Stimulated activated CD4-positive, alpha-beta T cell treated with anti-CD3 and anti-CD28 coated beads, Interleukin-15, amount 100 ng/mL, for 24 hours (primary cell): ENCODE measurements at regions not wholly inside any gene's neighbourhood (a gene's known extent, or its start where the extent isn't known, plus 50 kb on each side); places are given as distances from the start of the nearest gene placed in this dataset.
"Not testable (repeated sequence)": the region's sequence is repeated elsewhere in the genome, so short reads cannot be mapped to it uniquely, and the experiment has no call there.

ENCODE experiments used
- DNase-seq: peaks from one replicate; pipeline ENCODE4 v3.0.0-alpha.2; 2020

DNA sequence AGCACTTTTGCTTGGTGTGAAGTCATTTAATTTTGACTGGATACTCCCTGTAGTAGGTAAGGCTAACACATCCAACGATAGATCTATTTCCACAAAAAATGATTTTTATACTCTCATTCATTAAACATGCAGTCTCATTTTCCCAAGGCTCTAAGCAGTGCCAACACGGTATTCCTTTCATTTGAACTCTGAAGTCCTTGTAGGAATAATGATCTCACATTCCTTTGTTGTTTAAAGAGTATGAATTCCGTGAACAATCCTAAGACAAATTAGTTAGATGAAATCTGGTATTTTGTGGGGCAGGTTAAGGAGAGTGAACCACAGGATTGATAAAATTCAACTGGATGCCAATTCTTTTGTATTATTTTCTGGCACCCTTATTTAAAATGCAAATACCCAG lies 66.6 kb downstream of the LACC1 start:
- DNase-seq: no peak

DNA sequence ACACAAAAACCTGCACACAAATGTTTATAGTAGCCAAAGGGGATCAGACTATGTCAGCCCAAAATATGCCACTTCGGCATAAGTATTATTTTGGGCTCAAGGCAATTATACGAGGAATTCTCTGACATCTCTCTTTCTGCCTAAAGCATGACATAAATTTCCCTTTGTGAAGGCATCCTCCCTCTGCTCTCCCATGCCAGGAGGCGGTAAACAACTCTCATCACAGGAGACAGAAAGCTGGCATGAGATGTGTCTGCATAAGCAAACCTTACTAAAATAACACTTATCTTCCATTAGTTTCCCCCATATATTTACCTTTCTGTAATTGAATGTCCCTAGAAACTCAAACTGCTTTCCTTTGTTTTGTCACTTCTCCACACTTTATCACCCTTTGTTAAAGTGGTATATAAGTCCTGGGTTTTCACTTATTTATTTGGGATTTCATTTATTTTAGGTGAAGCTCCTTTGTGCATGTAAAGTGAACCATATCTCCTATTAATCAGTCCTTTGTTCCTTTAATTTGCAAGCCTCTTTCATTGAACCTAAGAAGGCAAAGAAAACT lies 68.3 kb downstream of the LACC1 start:
- DNase-seq: no peak

DNA sequence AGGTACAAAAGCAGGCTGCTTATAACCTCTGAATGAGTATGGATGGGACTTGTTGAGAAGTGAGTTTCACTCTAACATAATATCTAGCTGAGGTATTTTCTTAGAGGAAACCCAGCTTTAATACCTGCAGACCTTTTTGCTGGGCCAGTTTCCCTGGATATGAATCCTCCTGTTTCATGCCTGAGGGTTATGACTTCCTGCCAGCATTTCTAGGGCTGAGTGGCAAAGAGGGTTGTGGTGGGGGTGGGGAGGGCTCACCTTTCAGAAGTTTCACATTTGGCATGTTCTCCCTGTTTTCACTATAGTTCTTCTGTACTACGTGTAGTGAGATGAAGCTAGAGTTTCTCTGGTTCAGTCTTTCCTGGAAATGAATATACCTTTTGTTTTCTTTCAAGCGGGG lies 73.7 kb downstream of the LACC1 start:
- no peak for DNase-seq

DNA sequence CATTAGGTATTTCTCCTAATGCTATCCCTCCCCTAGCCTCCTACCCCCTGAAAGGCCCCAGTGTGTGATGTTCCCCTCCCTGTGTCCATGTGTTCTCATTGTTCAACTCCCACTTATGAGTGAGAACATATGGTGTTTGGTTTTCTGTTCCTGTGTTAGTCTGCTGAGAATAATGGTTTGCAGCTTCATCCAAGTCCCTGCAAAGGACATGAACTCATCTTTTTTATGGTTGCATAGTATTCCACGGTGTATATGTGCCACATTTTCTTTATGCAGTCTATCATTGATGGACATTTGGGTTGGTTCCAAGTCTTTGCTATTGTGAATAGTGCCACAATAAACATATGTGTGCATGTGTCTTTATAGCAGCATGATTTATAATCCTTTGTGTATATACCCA lies 77.3 kb downstream of the LACC1 start:
- DNase-seq: not testable (repeated sequence)

DNA sequence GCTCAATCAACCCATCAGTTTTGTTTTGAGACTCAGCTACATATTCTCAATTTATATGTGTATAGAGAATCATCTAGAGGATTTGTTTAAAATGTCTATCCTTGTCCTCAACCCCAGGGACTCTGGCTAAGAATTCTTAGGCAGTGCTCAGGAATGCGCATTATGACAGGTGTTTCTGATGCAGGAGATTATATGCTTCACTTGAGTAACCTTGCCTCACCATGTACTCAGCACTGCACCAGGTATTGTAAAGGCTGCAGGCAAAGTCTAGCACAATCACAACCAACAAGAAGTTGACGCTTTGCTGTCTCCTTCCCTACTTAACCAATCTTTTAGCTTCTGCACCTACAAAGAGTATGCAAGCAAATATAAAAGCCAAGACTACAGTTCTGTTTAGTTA lies 79.6 kb downstream of the LACC1 start:
- DNase-seq: no peak

DNA sequence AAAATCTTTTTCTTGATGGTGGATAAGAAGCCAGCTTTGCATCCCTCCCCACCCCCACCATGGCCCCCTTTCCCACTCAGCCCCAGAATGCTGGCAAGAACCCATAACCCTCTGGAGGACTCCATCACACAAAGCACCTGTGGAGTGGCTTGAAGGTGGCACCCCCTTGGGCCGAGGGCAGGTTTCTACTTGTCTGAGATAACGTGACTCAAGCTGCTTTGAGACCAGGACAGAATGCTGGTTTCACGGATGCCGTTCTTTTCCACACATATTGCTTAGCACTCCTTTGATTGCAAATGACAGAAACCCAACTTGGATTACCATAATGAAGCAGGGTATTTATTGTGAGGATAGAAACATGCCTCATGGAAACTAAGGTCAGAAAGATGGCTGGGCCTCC lies 82.2 kb downstream of the LACC1 start:
- DNase-seq: no peak

DNA sequence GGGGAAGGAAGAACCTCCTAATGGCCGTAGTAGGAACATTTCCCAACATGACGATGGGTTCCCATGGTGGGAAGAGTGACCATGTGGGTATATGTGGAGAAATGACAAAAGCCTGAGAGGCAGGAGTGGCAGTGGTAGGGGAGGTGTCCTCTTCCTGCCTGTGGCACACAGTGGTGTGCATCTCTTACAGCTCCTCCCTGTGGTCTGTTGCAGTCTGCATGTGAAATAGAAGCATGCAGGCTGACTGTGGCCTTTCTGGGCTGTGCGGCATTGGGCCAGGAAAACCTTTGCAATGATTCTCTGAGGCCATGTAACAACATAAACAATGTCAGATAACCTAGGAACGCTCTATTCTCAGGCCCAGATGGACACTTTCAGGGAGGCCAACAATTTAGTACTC lies 84.0 kb downstream of the LACC1 start:
- no peak for DNase-seq

DNA sequence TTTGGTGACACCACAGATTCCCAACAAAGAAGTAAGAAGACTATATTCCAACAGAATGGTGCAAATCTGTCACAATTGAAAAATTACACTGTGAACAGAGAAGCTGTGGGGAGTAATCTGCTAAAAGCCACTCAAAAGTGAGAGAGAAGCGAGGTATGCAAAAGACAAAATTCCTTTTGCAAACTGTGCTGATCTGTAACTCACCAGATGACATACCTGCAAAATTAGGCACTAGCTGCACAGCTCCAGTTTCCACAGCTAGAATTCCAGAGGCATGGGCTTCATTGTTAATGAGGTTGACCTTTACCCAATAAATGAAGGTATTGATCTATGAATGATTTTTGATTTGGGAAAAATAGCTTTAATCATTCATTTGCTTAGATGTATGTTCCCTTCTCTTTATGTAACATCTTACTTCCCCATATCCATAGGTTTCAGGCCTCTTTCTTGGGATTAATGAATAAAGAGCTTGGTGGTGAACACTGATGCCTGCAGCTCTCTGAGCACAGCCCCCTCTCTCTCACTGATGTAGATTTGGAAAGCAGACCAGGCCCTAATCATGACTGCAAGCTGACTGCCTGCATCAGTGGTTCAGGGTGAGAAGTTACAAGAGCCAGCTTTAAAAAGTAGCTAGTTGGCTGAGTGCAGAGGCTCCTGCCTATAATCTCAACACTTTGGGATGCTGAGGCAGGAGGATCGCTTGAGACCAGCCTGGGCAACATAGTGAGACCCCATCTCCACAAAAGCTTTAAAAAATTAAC lies 85.2 kb downstream of the LACC1 start:
- DNase-seq: no peak

DNA sequence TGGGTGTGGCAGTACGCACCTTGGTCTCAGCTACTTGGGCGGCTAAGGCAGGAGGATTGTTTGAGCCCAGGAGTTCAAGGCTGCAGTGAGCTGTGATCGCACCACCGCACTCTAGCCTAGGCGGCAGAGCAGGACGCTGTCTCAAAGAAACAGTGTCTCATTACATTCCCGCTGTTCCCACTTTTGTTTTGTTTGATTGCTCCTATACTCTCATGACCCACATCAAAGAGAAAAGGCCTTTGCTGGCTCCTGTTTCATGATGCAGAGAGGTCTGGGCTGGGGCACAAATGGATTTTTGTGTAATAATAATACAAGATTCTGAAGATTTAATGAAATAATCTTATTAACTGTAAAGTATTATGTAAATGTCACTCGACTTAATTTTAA lies 85.7 kb downstream of the LACC1 start:
- DNase-seq: no peak

DNA sequence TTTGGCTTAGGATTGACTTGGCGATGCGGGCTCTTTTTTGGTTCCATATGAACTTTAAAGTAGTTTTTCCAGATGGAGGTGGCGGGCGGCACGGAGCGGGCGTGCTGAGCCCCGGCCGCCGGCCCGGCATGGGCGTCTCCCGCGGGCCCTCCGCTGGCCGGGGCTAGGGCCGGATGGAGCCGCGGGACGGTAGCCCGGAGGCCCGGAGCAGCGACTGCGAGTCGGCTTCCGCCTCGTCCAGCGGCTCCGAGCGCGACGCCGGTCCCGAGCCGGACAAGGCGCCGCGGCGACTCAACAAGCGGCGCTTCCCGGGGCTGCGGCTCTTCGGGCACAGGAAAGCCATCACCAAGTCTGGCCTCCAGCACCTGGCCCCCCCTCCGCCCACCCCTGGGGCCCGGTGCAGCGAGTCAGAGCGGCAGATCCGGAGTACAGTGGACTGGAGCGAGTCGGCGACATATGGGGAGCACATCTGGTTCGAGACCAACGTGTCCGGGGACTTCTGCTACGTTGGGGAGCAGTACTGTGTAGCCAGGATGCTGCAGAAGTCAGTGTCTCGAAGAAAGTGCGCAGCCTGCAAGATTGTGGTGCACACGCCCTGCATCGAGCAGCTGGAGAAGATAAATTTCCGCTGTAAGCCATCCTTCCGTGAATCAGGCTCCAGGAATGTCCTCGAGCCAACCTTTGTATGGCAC lies 88.7 kb downstream of the LACC1 start:
- not testable (repeated sequence) for DNase-seq

DNA sequence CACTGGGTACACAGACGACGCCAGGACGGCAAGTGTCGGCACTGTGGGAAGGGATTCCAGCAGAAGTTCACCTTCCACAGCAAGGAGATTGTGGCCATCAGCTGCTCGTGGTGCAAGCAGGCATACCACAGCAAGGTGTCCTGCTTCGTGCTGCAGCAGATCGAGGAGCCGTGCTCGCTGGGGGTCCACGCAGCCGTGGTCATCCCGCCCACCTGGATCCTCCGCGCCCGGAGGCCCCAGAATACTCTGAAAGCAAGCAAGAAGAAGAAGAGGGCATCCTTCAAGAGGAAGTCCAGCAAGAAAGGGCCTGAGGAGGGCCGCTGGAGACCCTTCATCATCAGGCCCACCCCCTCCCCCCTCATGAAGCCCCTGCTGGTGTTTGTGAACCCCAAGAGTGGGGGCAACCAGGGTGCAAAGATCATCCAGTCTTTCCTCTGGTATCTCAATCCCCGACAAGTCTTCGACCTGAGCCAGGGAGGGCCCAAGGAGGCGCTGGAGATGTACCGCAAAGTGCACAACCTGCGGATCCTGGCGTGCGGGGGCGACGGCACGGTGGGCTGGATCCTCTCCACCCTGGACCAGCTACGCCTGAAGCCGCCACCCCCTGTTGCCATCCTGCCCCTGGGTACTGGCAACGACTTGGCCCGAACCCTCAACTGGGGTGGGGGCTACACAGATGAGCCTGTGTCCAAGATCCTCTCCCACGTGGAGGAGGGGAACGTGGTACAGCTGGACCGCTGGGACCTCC lies 89.4 kb downstream of the LACC1 start:
- DNase-seq: not testable (repeated sequence)

DNA sequence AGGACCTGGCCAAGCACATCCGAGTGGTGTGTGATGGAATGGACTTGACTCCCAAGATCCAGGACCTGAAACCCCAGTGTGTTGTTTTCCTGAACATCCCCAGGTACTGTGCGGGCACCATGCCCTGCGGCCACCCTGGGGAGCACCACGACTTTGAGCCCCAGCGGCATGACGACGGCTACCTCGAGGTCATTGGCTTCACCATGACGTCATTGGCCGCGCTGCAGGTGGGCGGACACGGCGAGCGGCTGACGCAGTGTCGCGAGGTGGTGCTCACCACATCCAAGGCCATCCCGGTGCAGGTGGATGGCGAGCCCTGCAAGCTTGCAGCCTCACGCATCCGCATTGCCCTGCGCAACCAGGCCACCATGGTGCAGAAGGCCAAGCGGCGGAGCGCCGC lies 90.2 kb downstream of the LACC1 start:
- not testable (repeated sequence) for DNase-seq

DNA sequence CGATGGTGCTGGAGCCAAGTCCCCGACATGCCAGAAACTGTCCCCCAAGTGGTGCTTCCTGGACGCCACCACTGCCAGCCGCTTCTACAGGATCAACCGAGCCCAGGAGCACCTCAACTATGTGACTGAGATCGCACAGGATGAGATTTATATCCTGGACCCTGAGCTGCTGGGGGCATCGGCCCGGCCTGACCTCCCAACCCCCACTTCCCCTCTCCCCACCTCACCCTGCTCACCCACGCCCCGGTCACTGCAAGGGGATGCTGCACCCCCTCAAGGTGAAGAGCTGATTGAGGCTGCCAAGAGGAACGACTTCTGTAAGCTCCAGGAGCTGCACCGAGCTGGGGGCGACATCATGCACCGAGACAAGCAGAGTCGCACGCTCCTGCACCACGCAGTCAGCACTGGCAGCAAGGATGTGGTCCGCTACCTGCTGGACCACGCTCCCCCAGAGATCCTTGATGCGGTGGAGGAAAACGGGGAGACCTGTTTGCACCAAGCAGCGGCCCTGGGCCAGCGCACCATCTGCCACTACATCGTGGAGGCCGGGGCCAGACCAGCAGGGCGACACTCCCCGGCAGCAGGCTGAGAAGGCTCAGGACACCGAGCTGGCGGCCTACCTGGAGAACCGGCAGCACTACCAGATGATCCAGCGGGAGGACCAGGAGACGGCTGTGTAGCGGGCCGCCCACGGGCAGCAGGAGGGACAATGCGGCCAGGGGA lies 91.0 kb downstream of the LACC1 start:
- DNase-seq: not testable (repeated sequence)

DNA sequence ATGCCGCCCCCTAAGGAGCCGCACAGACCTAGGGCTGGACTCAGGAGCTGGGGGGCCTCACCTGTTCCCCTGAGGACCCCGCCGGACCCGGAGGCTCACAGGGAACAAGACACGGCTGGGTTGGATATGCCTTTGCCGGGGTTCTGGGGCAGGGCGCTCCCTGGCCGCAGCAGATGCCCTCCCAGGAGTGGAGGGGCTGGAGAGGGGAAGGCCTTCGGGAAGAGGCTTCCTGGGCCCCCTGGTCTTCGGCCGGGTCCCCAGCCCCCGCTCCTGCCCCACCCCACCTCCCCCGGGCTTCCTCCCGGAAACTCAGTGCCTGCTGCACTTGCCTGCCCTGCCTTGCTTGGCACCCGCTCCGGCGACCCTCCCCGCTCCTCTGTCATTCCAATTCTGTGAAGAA lies 91.6 kb downstream of the LACC1 start:
- DNase-seq: not testable (repeated sequence)

DNA sequence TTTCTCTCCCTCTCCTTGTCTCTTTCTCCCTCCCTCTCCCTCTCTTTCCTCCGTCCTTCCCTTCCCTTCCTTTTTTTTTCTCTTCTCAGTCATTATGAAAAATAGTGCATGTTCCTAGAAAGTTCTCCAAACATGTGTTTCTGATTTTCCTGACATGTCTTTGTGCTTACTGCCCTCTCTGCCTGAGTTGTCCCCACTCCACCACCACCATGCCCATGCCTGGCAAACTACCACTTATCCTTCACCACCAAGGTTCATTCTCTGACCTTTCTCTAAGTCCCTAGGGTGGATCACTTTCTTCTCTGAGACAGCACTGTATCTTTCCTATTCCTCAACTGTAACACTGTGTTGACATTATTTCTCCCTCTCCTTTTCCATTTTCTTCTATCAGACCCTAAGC lies 98.2 kb downstream of the LACC1 start:
- DNase-seq: no peak

DNA sequence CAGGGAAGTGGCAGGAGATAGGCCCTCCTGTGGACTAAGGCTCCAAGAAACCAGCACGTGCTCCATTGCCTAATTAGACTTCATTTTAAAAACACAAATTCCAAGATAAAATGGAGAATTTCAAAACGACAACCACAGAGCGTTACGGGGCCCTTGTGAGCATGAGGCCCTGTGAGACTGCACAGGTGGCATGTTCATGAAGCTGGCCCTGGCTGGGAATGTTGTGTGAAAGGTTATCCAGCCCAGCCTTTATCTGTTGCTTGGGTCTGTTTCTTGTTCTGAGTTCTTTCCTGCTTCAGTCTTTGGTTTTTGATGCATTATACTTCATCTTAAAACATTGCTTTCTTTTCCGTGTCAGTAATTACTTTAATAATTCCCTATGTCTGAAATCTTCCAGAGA lies 99.0 kb downstream of the LACC1 start:
- DNase-seq: no peak

DNA sequence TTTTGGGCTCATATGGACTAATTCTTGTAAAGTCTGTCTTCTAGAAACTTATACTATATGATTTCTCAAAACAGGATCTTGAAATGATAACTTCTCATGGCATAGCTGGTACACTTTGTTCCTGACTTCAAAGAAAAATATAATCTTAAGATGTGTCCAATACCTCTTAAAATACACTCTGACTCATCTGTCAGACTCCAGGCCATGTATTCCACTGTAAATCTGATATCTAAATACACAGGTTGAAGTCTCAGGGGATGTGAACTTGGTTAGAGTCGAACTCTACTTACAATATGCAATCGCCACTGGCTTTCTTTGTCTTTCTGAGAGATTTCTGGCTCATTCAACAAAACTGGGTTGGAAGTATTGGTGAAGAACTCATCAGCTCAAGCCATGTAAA lies 99.8 kb downstream of the LACC1 start:
- no peak for DNase-seq

DNA sequence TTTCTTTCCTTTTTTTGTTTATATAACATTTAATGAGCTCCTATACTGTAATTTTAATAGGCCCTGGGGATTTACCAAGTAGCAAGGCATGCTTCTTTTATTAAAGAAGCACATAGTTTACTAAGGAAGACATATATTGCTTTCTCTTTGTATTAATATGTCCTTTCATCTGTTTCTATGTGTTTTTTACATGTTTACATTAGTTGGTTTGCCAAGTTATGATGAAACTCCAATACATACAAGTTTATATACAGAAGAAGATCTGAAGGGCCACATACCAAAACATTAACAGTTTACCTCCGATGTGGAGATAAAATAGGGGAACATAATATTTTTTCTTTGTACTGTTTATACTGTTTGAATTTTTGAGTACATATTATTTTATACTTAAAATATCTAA lies 100.9 kb downstream of the LACC1 start:
- no peak for DNase-seq

DNA sequence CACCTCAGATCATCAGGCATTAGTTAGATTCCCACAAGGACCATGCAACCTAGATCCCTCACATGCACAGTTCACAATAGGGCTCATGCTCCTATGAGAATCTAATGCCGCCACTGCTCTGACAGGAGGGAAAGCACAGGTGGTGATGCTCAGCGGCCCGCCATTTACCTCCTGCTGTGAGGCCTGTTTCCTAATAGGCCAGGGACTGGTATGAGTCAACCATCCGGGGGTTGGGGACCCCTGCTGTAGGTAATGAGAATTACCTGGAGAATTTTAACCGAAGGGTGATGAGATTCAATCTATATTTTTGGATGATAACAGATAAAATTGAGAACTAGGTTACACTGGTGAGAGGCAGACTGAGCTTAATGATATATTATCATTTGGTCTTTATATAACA lies 101.4 kb downstream of the LACC1 start:
- DNase-seq: no peak

DNA sequence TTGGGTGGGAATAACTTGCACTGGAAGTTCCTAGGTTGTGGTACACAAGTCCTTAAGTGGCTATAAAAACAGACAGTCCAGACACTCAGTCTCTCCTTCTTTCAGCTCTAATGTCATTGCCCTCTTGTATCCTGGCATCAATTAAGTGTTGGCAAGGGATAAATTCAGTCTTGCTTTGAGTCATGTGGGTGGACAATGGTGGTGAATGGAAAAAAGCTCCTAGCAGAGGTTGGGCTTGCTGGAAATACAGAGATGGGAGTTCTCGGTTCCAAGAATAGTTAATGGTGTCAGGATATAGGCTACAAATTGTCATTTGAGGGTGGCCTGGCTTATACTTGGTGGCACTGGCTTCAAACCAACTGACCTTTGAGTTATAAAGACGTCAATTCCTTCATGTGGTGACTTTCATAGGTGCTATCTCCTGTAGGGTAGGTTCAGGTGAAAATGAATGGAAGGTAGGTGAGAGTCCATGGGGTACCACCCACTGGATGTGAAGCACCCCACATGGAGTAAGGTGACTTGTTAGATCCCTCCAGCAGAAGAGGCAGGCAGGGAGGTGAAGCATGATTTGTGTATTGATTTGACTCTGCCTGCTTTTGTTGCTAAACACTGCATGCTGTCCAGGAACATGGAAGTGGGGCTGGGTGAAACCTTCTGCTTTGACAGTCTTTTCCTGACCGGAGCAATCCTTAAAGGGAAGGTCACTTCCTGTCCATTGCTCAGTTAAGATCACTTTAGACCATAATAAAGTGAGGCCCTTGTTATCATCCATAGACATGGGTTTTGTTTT lies 102.0 kb downstream of the LACC1 start:
- DNase-seq: no peak

DNA sequence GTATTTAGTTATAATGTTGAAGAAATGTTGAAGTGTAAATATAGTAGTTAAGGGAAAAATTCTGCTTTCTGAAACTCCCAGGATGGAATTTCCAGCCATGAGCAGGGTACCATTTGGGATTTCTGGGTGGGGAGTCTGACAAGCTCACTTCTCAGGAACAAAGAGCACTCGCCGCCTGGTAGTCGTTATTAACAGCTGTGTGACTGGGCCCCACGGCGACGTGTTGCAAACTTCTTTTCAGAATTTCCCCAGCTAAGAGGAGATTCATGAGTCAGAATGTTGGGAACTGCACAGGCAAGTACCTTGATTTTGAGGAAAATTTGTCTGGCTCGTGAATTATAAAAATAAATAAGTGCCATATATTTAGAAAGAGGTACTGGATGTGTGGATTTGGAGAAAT lies 103.7 kb downstream of the LACC1 start:
- DNase-seq: no peak

DNA sequence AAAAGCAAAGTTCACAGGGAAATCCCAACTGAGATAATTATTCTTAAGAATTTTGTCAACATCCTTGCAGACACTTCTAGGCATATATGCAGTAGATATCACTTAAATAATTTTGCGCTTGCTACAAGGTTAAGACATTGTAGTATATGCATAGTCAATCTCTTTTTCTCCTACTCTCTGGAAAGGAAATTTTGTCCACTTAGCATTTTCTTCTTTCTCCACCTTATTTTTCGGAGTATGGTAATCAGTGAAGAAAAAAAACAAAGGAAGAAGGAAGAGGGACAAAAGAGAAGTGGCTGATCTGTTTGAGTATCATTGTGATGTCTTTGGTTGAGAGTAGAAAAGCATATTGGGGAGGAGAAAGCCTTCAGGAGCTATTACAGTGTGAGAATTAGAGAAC lies 104.6 kb downstream of the LACC1 start:
- no peak for DNase-seq
